HG02938 (cell line): ENCODE measurements at regions not wholly inside any gene's neighbourhood (a gene's known extent, or its start where the extent isn't known, plus 50 kb on each side); places are given as distances from the start of the nearest gene placed in this dataset.

Experiments used
- ATAC-seq: cut with Tn5 transposase; IDR thresholded peaks from one replicate; pipeline ENCODE4 v1.9.1; 2021; ENCODE audit warnings: mild to moderate bottlenecking, moderate library complexity; ENCODE audit not compliant: unreplicated experiment

GRCh38 chr1:213826891-213827290 is 160.9 kb upstream of the PROX1 start:
- no peak for ATAC-seq

DNA sequence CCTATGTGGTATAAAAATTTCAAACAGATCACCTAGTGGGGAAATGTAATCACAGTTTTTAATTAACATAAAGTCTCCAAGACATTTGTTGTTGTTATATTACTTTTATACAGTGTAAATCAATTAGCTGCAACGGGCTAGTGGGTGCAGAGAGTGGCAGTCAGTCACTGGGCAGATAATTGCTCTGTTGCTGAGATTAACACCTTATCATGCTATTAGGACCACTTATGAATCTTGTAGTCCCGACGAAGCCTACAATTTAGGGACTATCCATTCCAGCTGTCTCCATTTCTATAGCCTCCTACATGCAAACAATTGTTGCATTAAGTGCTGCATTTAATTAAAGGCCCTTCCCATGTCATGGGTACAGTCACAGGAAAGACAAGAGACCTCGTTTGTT is 158.9 kb upstream of the PROX1 start:
- ATAC-seq, result no peak

GRCh38 chr1:213829780-213830179 is 158.0 kb upstream of the PROX1 start:
- ATAC-seq, result no peak

GRCh38 chr1:213830371-213830770 is 157.4 kb upstream of the PROX1 start:
- ATAC-seq, result no peak

- no peak for ATAC-seq
Observed at GRCh38 chr1:213840575-213840974, 147.2 kb upstream of the PROX1 start.

DNA sequence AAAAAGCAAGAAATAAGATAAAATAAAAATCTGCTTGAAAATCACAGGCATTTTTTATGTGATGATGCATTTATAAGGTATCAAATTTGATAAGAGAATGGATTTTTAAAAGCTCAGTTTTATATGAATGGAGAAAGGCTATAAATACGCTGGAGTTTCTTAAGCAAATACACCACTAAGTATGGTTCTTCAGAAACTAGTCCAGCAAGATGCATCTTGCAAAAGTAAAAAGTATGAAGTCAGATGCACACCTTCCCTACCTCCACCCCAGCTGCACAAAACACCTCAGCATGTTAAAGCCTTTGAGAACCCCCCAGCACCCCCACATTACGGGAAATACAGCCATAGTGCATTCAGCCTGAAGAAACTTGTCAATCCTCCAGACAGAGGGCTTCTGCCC is 143.1 kb upstream of the PROX1 start:
- no peak for ATAC-seq

GRCh38 chr1:213852107-213852506 is 135.7 kb upstream of the PROX1 start:
- no peak for ATAC-seq

- ATAC-seq, result no peak
Observed at GRCh38 chr1:213858581-213858980, 129.2 kb upstream of the PROX1 start.

- ATAC-seq, result no peak
Observed at GRCh38 chr1:213861841-213862240, 125.9 kb upstream of the PROX1 start.

DNA sequence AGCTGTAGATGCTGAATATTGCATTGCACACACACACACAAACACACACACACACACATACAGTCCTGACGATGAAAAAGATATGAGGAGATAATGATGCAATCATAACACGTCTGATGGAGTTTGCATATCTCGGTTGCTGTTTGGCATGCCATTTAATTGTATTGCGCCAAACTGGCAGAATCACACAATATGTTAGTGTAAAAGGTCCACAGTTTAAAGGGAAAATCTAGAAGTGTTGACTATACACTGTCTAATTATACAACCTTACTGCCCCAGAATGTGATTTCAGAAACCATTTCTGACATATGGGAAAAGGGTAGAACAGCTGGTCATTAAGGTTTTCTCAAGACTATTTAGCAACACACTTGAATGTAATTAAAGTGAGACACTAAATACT is 123.7 kb upstream of the PROX1 start:
- no peak for ATAC-seq

GRCh38 chr1:213868482-213868881 is 119.3 kb upstream of the PROX1 start:
- no peak for ATAC-seq

- no peak for ATAC-seq
Observed at GRCh38 chr1:213871179-213871578, 116.6 kb upstream of the PROX1 start.

DNA sequence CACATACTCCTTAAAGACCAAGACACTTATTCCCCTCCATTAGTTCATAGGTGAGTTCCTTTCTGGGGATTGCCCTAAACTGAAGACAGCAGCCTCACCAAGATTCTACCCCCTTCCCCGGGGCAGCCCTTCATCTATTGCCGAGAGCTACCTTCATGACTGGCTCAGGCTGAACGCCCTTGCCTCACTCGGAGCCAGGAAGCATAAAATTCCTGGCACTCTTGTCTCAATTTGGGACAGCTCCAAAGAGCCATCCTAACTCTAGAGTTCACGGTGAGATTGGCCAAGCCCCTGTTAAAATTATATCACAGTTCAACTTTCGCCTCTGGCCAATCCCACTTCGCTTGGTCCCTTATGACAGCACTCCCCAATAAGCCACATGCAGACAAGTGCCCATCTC is 113.0 kb upstream of the PROX1 start:
- no peak for ATAC-seq

DNA sequence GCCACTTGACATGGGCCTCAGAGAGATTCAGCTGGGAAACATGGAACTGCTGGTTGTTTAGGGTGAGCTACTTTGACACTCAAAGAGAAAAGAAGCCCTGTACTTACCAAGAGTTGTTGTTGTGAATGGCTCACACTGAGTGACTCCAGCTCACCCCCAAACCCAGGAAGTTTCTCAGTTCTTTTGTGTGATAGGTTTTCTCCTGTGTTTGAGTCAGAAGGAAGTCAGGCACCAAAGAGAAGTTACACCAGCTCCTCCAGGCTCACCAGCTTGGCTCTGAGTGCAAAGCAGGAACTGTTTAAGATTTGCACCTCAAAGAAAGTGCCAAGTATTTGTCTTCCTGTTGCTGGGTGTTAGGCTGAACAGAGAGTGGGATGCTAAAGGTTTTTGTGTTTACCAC is 111.2 kb upstream of the PROX1 start:
- no peak for ATAC-seq

DNA sequence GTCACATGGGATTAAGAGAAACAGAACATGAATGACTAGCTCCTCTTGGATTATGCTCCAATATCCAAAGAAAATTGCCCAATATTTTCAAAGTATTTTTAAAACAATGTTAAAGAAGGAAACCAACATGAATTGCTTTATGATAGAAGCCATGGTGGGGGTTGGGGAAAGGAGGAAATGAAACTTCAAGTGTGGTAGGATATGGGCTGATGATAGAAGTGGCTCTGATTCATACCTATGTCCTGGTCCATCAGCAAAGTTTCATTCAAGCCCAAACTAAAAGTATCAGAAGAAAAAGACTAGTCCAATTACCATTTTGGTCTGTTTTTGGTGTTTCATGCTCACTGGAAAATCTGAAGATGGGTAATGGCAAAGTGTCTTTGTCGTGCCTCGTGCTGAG is 104.2 kb upstream of the PROX1 start:
- ATAC-seq, result no peak

DNA sequence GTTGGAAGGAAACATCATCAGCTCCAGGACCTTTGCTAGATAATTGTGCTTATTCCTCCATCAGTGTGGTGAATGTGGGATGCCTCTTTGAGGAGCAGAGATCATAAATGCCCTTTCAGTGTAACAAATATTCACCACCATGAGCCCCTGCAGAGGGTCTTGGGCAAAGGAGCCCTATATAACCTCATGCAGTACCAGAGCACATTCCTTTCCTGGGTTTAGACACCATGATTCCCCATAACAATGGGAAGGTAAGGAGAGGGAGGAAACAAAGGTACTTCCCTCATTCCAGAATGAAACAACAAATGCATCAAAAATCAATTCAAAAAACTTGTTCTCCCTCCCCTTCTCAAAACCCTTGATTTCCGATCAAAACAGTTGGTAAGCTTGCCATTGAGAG is 103.4 kb upstream of the PROX1 start:
- ATAC-seq, result no peak

DNA sequence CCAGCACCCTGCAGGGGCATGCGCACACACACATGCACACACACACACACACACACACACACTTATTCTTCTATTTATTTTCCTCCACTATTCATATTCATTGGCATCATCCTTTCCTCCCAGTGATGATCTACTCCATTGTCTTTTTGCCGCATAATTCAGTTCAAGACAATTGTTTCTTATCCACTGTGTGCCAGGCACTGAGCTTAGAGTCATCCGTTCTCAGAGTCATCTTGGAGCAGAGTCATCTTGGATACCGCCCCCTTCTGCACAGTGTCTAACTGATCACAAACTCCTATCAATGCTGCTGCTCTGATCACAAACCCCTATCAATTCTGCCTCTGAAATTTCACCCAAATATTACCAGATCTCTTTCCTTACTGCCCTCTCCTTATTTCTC is 102.8 kb upstream of the PROX1 start:
- ATAC-seq, result no peak

DNA sequence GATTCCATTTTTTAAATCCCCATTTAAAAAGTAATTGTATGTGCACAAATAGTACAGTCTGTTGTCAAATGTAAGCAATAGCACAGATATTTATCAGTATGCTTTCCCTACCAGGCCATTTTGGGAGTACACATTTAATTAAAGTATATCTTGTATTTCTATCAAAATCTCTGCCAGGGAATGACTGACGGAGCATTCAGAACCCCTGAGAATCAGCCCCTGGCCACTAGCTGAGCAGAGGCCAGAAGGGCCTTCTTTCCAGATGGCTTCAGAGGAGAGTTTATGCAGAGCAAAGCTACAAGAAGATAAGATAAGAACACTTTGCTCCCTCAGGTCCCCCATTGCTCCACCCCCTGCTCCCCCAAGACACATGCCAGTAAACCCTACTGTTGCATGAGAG is 99.9 kb upstream of the PROX1 start:
- no peak for ATAC-seq

- ATAC-seq, result no peak
Observed at GRCh38 chr1:213891989-213892902, 95.5 kb upstream of the PROX1 start.

DNA sequence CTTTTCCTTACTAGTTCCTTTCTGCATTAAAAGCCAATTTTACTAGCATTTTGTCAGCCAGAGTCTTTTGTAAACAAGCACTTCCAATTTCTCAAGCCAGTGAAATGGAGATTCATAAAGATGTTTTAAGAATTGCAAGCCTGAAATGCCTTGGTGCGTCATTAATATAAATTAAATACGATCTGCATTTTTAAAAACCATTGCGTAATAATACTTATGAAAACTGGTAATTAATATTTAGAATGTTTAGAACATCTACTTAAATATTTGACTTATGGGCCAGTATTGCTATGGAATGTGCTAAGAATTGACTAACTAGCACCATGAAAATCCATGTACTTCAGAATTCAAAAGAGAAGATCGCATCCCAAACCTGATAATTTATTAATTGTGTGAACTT is 89.1 kb upstream of the PROX1 start:
- ATAC-seq, result no peak

GRCh38 chr1:213899413-213899812 is 88.4 kb upstream of the PROX1 start:
- no peak for ATAC-seq

GRCh38 chr1:213905344-213905743 is 82.4 kb upstream of the PROX1 start:
- no peak for ATAC-seq

DNA sequence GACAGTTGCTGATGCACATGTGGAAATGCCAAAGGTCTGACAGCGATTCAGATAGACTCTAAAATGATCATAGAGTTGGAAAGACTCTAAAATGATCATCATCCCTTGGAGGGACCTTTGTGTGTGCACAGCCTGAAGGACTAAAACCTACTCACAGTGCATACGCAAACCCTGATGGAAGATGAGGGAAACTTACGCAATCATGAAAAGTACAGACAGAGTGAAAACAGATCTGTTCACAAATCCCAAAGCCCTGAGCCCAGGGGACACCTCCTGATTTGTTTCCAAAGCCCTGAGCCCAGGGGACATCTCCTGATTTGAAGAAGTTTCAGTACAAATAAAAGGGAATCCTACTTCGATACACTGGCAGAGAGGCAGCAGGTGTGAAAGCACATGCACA is 79.3 kb upstream of the PROX1 start:
- no peak for ATAC-seq
